H9 (cell line): ENCODE measurements at regions not wholly inside any gene's neighbourhood (a gene's known extent, or its start where the extent isn't known, plus 50 kb on each side); places are given as distances from the start of the nearest gene placed in this dataset.

Source experiments
- DNase-seq: peaks from one replicate; pipeline ENCODE4 v3.0.0-alpha.2; 2017
- H2AFZ ChIP-seq: one replicate; pipeline ENCODE4 v1.6.1; 2013; ENCODE audit warnings: mild to moderate bottlenecking, low read length, control low read depth, moderate library complexity
- H2AK5ac ChIP-seq: 2 replicates; pipeline ENCODE4 v1.6.1; 2013; ENCODE audit warnings: low read length, control low read depth, mixed read lengths; ENCODE audit not compliant: insufficient read length
- H2BK120ac ChIP-seq: one replicate; pipeline ENCODE4 v1.6.1; 2013; ENCODE audit warnings: low read depth, mild to moderate bottlenecking, low read length, control low read depth, inconsistent platforms; ENCODE audit not compliant: poor library complexity, severe bottlenecking
- H2BK12ac ChIP-seq: 2 replicates; pipeline ENCODE4 v1.6.1; 2013; ENCODE audit warnings: low read length, control low read depth, mixed read lengths, low read depth; ENCODE audit not compliant: insufficient read length
- H2BK15ac ChIP-seq: 2 replicates; pipeline ENCODE4 v1.6.1; 2013; ENCODE audit warnings: low read depth, low read length, control low read depth
- H2BK20ac ChIP-seq: one replicate; pipeline ENCODE4 v1.6.1; 2013; ENCODE audit warnings: low read depth, mild to moderate bottlenecking, low read length, control low read depth, inconsistent platforms; ENCODE audit not compliant: poor library complexity, severe bottlenecking
- H2BK5ac ChIP-seq: 2 replicates; pipeline ENCODE4 v1.6.1; 2013; ENCODE audit warnings: low read length, control low read depth, mixed read lengths; ENCODE audit not compliant: insufficient read length
- H3K14ac ChIP-seq: 2 replicates; pipeline ENCODE4 v1.6.1; 2013; ENCODE audit warnings: low read length, control low read depth; ENCODE audit not compliant: insufficient read depth
- H3K18ac ChIP-seq: 2 replicates; pipeline ENCODE4 v1.6.1; 2013; ENCODE audit warnings: low read depth, mild to moderate bottlenecking, mixed read lengths, low read length, control low read depth; ENCODE audit not compliant: insufficient read length
- H3K23ac ChIP-seq: 2 replicates; pipeline ENCODE4 v1.6.1; 2013; ENCODE audit warnings: low read length, control low read depth, mixed read lengths, low read depth; ENCODE audit not compliant: insufficient read length
- H3K23me2 ChIP-seq: 2 replicates; pipeline ENCODE4 v1.6.1; 2013; ENCODE audit warnings: low read depth, mild to moderate bottlenecking, mixed read lengths, low read length, control low read depth; ENCODE audit not compliant: insufficient read length, poor library complexity, severe bottlenecking
- H3K27ac ChIP-seq: 2 replicates; pipeline ENCODE4 v1.5.1; 2013; ENCODE audit warnings: low read length, control low read depth, mixed read lengths, low read depth; ENCODE audit not compliant: insufficient read length
- H3K27me3 ChIP-seq: 2 replicates; pipeline ENCODE4 v1.6.1; 2013; ENCODE audit warnings: low read length, control low read depth, inconsistent platforms; ENCODE audit not compliant: insufficient read depth
- H3K4ac ChIP-seq: 2 replicates; pipeline ENCODE4 v1.6.1; 2013; ENCODE audit warnings: low read depth, mild to moderate bottlenecking, control low read depth, inconsistent platforms, low read length, moderate library complexity
- H3K4me1 ChIP-seq: 2 replicates; pipeline ENCODE4 v1.6.1; 2013; ENCODE audit warnings: low read length, control low read depth, inconsistent platforms; ENCODE audit not compliant: insufficient read depth
- H3K4me2 ChIP-seq: 2 replicates; pipeline ENCODE4 v1.6.1; 2013; ENCODE audit warnings: low read length, control low read depth, mixed read lengths; ENCODE audit not compliant: insufficient read length, insufficient read depth
- H3K56ac ChIP-seq: 2 replicates; pipeline ENCODE4 v1.6.1; 2013; ENCODE audit warnings: low read depth, mild to moderate bottlenecking, mixed read lengths, low read length, control low read depth; ENCODE audit not compliant: insufficient read length
- H3K79me1 ChIP-seq: 2 replicates; pipeline ENCODE4 v1.6.1; 2013; ENCODE audit warnings: low read depth, mild to moderate bottlenecking, moderate library complexity, low read length, control low read depth, inconsistent platforms; ENCODE audit not compliant: insufficient read depth, poor library complexity, severe bottlenecking
- H3K79me2 ChIP-seq: 2 replicates; pipeline ENCODE4 v1.6.1; 2013; ENCODE audit warnings: low read length, control low read depth, inconsistent platforms; ENCODE audit not compliant: insufficient read depth
- H3K9ac ChIP-seq: 2 replicates; pipeline ENCODE4 v1.6.1; 2013; ENCODE audit warnings: low read length, control low read depth, mixed read lengths; ENCODE audit not compliant: insufficient read length; ENCODE audit errors: extremely low read depth
- H3K9me3 ChIP-seq: one replicate; pipeline ENCODE4 v1.6.1; 2013; ENCODE audit warnings: low read depth, low read length, inconsistent platforms; ENCODE audit not compliant: control insufficient read depth
- H3T11ph ChIP-seq: one replicate; pipeline ENCODE4 v1.6.1; 2013; ENCODE audit warnings: mild to moderate bottlenecking, low read length, control low read depth, inconsistent platforms
- H4K20me1 ChIP-seq: one replicate; pipeline ENCODE4 v1.6.1; 2013; ENCODE audit not compliant: control insufficient read depth, insufficient read length, insufficient read depth
- H4K5ac ChIP-seq: 2 replicates; pipeline ENCODE4 v1.6.1; 2013; ENCODE audit warnings: low read depth, mild to moderate bottlenecking, mixed read lengths, low read length, control low read depth; ENCODE audit not compliant: insufficient read length
- H4K8ac ChIP-seq: replicated peaks from 2 replicates; pipeline ENCODE4 v1.6.1; 2013; ENCODE audit warnings: low read length, control low read depth, mixed read lengths, low read depth; ENCODE audit not compliant: insufficient read length
- H4K91ac ChIP-seq: 2 replicates; pipeline ENCODE4 v1.6.1; 2013; ENCODE audit warnings: low read depth, mild to moderate bottlenecking, moderate library complexity, mixed read lengths, low read length, control low read depth; ENCODE audit not compliant: insufficient read length
- H3K27ac Mint-ChIP-seq, 3 experiments: 2 replicates in 2 of 3; 3 replicates in 1 of 3; pipeline ENCODE4 v1.8.0; 2020 to 2021; ENCODE audit warnings: mixed read lengths in 3 of 3, mild to moderate bottlenecking in 1 of 3, moderate library complexity in 1 of 3
- H3K27me3 Mint-ChIP-seq: 2 replicates; pipeline ENCODE4 v1.8.0; 2021; ENCODE audit warnings: low read depth, mild to moderate bottlenecking, moderate library complexity, mixed read lengths
- H3K36me3 Mint-ChIP-seq, 3 experiments: 2 replicates in 2 of 3; 3 replicates in 1 of 3; pipeline ENCODE4 v1.8.0; 2020 to 2021; ENCODE audit warnings: low read depth in 3 of 3, mixed read lengths in 3 of 3; ENCODE audit not compliant: insufficient read depth in 1 of 3
- H3K4me1 Mint-ChIP-seq, 2 experiments: 2 replicates each; pipeline ENCODE4 v1.8.0; 2020; ENCODE audit warnings: mixed read lengths in 2 of 2
- H3K4me3 Mint-ChIP-seq, 2 experiments: 2 replicates in 1 of 2; 3 replicates in 1 of 2; pipeline ENCODE4 v1.8.0; 2020 to 2021; ENCODE audit warnings: mild to moderate bottlenecking in 2 of 2, mixed read lengths in 2 of 2, moderate library complexity in 1 of 2
- H3K9me3 Mint-ChIP-seq, 2 experiments: 2 replicates in 1 of 2; 3 replicates in 1 of 2; pipeline ENCODE4 v1.8.0; 2020; ENCODE audit warnings: mild to moderate bottlenecking in 2 of 2, mixed read lengths in 2 of 2, moderate library complexity in 1 of 2
- CTCF ChIP-seq: fragments of 200-600 bp; sonication (generic); conservative IDR thresholded peaks from 3 replicates; pipeline ENCODE4 v1.8.0; 2021; ENCODE audit warnings: antibody characterized with exemption, mild to moderate bottlenecking
- WGBS: extraction: QIAGEN DNeasy Blood & Tissue Kit; methylation state at CpG from one replicate; pipeline ENCODE4 v1.1.7; 2013; ENCODE audit warnings: missing lambda C conversion rate, low lambda C conversion rate, mixed read lengths; ENCODE audit not compliant: insufficient read length; ENCODE audit errors: extremely low coverage; 5-methylcytosine and 5-hydroxymethylcytosine counted together

GRCh38 chr10:117757086-117757720, 214.7 kb downstream of the EMX2 start:
- H2BK5ac ChIP-seq, result no peak overlapping the region
- Mint-ChIP-seq H3K9me3 (no peaks in the 10 kb centered on the region), H3K4me3 (no peak overlapping the region), H3K27ac (no peak overlapping the region), H3K36me3 (no peaks in the 10 kb centered on the region; a peak in 1 of 7 replicates), H3K27me3 (peaks cover 8% of the 10 kb centered on the region), H3K4me1 (peaks cover 14 to 18% of the 10 kb centered on the region in 2 experiments)
- no peak overlapping the region for H2BK120ac ChIP-seq
- H3T11ph ChIP-seq, result no peak overlapping the region
- no peaks in the 10 kb centered on the region for H3K27me3 ChIP-seq
- no peak overlapping the region for H3K56ac ChIP-seq
- H4K91ac ChIP-seq, result no peak overlapping the region
- H3K9me3 ChIP-seq, result no peaks in the 10 kb centered on the region
- H3K27ac ChIP-seq, result no peak overlapping the region
- H3K79me2 ChIP-seq, result no peaks in the 10 kb centered on the region
- H2BK15ac ChIP-seq, result no peak overlapping the region
- no CpG with 5 or more reads among the region's 9 CpGs for WGBS
- no peak overlapping the region for H3K4me2 ChIP-seq
- no peak overlapping the region for H3K4ac ChIP-seq
- H2AK5ac ChIP-seq, result no peak overlapping the region
- DNase-seq, result no peak
- no peak overlapping the region for H3K23ac ChIP-seq
- no peak overlapping the region for H3K9ac ChIP-seq
- no peaks in the 10 kb centered on the region for H4K20me1 ChIP-seq
- no peaks in the 10 kb centered on the region for H3K4me1 ChIP-seq
- no peak overlapping the region for H3K18ac ChIP-seq
- TF ChIP-seq CTCF, result no peak
- H4K8ac ChIP-seq, result no peak overlapping the region
- H3K23me2 ChIP-seq, result no peaks in the 10 kb centered on the region
- no peak overlapping the region for H2BK20ac ChIP-seq
- H3K79me1 ChIP-seq, result no peaks in the 10 kb centered on the region
- H4K5ac ChIP-seq, result no peak overlapping the region
- no peak overlapping the region for H2BK12ac ChIP-seq
- no peak overlapping the region for H3K14ac ChIP-seq
- H2AFZ ChIP-seq, result no peak overlapping the region
